ENCODE measurements at regions not wholly inside any gene's neighbourhood (a gene's known extent, or its start where the extent isn't known, plus 50 kb on each side); places are given as distances from the start of the nearest gene placed in this dataset.

DNA sequence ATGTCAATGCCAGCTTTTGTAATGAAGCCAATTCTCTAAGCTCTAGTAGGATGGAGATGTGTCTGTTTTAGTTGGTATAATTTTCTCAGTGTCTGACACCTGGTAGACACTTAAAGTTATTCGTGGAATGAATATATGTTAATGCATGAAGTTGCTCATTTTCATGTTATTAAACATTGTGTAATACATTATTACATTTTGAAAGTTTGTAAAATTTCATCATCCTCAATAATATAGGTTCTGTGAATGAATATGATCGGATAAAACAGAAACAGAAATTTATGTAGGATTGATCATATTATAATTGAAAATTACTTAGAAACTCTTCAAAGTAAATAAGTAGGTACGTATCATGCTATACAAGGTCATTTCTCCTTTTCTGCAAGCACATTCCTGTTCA lies 625.3 kb downstream of the PLA2G4A start:
- DNase-seq: no peak

DNA sequence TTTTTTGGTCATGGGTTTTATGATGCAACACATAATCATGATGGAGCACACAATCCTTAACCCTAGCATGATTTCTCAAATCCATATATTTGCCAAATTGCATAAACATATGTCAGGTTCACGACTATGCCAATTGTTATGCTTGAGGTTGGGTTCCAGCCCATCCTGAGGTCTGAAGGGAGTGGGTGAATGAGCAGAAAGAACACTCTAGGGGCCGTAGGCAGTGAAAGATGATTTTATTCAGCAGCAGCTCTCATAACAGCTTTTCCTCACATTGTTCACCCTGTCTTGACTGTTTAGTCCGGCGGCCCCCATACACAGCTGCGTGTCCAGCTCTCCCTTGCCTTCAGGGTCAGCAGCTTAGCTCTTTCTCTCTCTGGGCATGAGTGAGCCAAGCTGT lies 627.7 kb downstream of the PLA2G4A start:
- DNase-seq: no peak

DNA sequence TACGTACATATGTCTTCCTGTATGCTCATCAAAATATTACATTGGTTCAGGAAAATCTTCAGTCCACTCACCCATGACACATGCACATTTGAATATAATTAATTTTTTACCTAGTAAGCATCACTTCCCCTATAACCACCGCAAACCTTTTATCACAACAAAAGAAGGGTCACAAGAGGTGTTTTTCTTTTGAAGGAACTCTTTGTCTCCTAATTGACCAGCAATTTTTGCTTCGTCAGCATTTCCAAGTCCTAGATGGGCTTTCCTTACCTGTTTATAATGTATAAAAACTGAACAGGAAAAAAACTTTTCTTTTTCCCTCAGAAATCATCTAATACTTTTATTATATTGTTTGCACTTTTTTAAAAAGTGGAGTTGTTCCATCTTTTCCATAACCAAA lies 631.3 kb downstream of the PLA2G4A start:
- DNase-seq: no peak

DNA sequence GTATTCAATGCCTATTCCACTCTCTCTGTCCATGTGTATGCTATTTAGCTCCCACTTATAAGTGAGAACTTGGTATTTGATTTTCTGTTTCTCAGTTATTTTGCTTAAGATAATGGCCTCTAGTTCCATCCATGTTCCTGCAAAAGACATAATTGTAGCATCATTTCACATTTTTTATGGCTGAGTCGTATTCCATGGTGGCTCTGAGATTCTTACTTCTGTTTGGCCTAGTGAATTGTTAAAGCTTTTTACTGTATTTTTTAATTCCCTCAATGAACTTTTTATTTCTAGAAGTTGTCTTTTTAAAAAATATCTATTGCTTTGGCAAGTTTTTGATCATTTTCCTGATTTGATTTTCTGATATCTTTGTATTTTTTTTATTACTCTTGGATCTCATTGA lies 635.6 kb downstream of the PLA2G4A start:
- no peak for DNase-seq

DNA sequence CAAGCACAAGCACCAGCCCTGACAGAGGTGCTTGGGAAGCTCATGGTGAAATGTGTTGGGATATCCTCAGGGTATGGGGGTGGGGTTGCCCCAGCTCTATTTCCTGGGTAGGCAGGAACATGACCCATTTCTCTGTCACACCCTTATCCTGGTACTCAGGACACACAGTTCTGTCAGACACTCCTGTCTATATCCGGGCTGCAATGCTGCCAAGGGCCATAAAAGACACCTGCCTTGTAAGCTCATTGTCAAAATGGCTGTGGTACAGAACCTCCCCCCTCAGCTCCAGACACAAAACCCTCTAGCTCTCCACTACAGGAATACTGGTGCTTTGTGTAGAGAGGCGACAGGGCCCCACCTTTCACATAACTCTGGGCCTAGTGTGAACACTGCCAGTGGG lies 636.7 kb downstream of the PLA2G4A start:
- no peak for DNase-seq

DNA sequence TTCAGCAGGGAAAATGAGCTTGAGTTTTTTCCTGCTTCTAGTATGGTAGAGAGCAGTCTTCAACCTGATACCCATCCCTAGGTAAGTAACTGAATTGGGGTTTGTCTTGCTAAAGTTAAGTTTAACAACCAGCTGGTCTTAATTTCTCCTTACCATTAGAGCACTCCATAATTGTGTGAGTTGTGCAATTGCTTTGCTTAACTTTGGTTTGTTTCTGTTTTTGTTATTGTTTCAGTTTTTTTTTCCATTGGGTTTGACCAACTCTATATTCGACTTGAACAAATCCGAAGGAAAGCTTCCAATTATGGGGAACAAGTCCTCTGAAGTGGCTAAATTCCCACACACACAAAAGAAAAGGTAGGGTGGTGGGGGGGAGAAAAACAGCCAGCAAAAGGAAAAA lies 641.1 kb downstream of the PLA2G4A start:
- DNase-seq: no peak

DNA sequence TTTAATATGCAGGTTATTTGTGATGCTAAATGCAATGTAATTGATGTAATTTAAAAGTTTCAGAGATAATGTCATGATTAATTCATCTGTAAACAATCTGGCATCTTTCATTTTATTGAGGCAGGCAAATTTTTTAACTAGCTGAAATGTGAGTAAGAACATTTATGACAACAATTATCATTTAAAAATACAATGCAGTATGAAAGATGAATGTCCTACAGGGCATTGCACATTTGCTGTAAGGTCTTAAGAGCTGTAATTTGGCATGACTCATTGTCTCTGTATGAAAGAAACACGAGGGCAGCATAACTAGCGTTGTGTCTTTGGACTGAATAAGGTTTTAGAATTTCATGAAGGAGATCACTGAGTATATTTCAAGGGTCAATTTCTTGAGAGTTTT lies 642.8 kb downstream of the PLA2G4A start:
- DNase-seq: no peak

DNA sequence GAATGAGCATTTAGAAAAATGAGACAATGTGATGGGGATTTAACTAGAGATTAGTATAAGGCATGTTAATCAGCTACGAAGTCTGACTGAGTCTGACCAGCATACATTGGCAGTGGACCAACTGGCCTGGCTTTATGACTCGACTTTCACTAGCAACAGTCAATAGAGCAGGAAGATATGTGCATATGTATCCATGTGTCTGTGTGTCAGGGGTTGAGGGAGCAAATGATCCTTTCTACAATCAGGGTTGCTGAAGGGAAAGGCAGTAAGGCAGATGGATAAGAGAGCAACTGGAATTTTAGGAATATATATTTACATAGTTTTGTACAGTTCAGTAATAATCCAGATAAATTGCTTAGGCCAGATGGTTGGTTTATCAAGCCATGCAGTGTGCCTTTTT lies 645.6 kb downstream of the PLA2G4A start:
- DNase-seq: no peak

DNA sequence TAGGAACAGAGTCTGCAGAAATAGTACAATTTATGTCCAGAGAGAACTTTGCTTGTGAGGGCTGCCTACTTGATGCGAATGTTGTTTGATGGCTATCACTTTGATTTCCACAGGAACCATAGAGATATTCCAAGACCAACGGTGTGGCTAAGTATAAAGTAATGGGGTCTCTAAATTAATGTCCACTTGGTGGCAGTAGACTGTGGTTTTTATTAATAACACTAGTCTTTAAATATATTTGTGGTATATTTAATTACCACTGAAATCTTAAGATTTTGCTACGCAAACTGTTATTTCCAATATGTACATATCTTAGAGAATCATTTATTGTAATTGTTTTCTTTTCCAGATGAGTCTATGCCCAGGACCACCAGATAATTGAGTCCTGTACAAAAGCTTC lies 647.9 kb downstream of the PLA2G4A start:
- DNase-seq: no peak

DNA sequence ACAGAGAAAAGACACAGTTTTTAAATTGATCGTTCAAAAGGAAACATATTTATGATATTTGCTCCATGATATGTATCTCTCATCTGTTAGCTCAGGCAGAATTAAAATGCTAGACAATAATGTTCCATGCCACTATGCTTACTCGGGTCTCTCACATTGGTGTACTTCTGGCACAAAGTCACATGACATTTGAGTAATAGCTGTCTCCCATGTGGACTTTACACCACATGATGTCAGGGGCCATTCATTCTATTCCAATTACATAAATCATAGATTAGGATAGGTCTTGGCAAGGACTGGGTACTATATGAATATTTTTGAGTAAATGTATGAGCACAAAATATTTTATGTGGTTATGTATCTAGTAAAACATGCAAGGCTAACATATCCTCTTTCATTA lies 648.4 kb downstream of the PLA2G4A start:
- DNase-seq: no peak

DNA sequence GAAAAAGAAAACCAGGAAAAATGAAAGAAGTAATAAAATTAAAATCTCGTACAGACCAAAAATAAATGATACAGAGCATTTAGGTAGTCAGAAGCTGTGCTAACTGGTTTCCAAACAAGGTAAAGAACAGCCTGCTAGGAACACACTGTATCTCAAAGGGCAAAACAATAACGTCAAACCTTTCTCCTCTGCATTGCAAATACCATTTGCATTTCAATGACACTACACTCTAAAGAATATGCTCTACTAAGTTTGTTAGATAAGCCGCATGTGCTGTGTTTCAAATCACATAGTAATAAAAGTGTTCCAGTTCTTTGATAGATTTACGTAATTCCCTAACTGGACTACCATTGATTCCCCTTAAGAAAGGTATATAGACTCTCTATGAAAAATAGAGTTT lies 648.8 kb downstream of the PLA2G4A start:
- DNase-seq: no peak

DNA sequence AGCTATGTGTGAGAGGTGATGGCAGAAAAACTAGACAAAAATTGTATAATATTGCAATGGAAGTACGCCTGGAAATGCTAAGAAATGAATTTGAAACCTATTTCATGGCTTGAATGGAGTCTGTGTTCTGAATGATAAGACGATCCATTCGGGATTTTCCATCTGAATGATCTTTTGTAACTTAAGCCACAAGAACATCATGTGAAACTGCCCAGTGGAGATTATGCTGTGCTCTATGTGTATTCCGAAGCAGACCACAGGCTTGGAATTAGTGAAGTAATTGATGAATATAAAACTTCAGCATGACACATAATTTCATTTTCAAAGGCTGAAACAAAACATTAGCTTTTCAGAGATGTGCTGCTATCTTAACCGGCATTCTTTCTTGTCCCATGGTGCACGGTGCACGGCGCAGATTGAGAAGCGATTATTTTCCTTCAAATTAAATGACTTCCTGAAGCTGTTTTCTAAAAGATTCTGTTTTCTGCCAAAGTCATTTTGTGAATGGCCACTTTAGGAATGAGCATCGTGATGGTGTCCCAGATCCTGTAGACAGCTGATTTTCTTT lies 652.9 kb downstream of the PLA2G4A start:
- no peak for DNase-seq

DNA sequence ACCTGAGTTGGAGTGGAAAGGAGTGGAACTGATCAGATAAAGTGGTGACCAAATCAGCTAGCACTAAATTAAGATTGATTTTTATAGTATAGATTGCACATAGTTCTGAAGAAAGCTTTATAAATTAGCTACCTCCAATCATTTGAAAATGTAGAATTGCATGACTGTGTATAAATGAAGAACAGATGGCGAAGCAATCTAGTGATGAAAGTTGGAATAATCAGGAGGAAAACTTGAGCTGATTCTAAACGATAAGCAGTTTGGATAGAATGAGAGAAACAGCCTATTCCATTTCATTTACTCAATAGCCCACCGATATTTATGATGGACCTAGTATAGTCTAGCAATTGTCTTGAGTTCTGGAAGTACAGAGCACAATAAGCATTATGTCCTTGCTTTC lies 661.5 kb downstream of the PLA2G4A start:
- DNase-seq: no peak

DNA sequence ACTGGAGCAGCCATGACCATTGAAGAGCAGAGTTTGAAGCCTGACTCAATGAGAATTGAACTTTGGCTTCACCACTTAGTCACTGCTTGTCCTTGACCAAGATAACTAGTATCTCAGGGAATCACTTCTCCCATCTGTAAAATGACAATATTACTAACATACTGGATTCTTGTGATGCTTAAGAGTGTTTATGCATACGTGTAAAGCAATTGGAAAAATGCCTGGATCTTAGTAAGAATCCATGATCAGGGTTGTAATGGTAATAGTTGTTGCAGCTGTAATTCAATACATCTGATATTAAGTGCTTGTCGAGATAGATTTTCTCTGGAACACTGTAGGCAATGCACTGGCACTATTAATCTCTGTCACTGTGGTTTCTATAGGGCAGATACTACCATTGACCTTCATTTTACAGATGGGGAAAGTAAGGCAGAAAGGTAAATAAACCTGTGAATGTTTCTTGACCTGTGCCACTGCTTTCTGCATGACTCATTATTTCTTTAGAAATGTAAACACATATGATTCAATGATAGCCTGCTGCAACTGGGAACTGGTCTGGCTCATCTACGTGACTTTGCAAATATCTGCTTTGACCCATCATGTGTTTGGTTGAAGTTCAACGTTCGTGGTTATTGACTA lies 662.5 kb downstream of the PLA2G4A start:
- no peak for DNase-seq

DNA sequence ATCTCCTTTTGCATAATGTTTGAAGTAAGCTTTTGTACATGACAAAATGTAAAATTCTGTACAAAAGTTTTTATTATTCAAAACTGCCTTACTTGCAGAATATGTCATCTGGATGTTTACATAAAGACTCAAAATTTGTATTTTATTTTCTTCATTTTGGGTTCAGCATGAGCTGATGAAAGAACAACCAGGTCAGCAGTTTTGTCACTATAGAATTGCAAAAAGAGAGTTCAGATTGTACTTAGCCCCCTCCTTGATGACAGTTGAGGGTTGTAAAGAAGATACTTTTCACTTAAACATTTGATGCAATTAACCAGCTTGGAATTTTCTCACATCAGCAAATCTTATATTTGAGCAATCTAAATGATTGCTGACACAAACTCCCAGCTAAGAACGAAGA lies 669.3 kb downstream of the PLA2G4A start:
- DNase-seq: no peak

DNA sequence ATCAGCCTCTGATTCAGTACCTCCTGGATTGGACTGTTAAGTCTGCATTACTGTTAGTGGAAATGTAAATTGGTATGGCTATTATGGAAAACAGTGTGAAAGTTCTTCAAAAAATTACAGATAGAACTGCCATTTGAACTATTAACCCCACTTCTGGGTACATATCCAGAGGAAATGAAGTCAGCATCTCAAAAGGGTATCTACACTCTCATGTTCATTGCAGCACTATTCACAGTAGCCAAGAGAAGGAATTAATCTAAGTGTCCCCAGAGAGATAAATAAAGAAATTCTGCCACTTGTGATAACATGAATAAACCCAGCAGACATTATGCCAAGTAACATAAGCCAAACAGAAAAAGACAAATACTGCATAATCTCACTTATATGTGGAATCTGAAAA lies 676.0 kb downstream of the PLA2G4A start:
- no peak for DNase-seq

DNA sequence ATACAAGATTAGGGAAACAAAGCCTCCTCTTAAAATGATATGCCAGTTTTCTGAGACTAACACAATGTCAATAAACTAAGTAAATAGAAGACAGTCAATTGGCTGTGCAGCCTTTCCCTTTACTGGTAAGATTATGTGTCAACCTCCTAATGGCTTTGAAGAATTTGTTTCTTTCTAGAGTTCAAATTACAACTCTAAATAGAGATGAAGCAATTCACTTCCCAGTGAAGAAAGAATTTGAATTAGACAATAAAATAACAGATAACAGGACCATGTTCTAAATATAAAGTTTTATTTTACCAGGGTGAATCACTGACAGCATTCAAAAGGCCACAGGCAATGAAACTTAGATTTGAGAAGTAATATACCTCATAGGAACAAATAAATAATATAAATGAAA lies 680.3 kb downstream of the PLA2G4A start:
- no peak for DNase-seq

DNA sequence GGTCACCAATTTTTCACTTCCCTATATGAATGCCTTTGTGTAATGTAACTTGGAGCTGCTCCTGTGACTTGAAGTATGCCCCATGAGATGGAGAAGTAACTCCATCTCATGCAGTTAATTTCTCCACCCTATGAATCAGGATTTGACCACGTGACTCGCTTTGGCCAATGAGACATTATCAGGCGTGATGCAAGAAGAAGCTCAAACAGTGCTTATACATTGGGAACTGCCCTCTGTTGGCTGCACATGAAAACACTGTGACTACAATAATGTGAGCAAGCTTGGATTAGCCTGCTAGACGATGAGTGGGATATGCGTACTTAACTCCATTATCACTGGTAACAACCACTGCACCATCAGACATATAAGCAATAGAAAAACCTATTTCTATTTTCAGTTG lies 684.4 kb downstream of the PLA2G4A start:
- peak; percentile 40 for DNase-seq

DNA sequence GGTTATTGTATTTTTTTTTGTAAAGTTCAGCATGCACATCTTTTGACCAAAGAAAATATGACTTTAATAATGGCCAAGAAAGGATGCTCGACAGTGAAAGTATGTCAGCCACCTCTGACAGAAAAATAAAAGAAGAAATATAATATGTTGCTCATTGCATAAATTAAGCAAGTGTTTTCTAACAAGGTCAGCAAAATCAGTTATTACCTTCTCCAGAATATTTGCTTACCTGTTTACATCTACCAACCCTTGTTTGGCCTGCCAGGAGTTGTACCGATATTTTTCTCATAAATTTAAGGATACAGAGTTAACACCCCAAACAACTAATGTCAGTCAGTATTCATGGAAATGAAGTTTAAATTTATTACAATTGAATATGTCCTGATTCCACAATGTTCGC lies 685.4 kb downstream of the PLA2G4A start:
- DNase-seq: no peak

DNA sequence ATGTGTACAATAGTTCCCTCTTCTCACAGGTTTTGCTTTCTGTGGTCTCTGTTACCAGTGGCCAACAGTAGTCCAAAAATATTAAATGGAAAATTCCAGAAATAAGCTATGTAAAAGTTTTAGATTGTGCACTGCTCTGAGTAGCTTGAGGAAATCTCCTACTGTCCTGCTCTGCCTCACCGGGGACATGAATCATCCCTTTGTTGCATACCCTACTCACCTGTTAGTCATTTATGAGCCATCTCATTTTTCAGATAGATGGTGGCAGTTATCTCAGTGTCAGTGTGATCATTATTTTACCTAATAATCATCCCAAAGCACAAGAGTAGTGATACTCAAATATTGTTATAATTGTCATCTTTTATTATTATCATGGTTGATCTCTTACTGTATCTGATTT lies 688.1 kb downstream of the PLA2G4A start:
- no peak for DNase-seq

DNA sequence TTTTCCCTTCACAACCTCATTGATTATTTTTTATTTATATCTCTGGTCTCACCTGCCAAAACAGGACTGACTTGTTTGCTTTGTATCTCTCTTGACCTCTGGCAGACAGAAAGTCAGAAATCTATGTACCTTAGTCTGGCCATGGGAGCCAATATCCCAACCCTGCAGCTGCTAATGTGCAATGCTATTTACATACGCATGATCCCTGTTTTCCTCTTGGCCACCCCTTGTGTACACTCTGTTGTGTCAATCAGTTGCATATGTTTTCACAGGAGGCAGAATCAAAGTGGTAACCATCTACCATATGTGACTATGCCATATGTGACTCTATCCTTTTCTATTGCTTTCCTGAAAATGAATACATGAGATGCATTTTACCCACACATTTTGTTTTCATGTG lies 688.8 kb downstream of the PLA2G4A start:
- DNase-seq: no peak

DNA sequence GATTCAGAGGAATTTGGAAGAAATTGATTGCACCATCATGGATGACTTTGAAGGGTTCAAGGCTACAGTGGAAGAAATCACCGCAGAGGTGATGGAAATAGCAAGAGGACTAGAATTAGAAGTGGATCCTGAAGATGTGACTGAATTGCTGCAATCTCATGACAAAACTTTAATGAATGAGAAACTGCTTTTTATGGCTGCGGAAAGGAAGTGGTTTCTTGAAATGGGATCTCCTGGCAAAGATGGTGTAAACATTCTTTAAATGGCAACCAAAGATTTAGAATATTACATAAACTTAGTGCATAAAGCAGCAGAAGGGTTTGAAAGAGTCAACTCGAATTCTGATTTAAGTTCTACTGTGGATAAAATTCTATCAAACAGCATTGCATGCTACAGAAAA lies 698.6 kb downstream of the PLA2G4A start:
- DNase-seq: no peak

DNA sequence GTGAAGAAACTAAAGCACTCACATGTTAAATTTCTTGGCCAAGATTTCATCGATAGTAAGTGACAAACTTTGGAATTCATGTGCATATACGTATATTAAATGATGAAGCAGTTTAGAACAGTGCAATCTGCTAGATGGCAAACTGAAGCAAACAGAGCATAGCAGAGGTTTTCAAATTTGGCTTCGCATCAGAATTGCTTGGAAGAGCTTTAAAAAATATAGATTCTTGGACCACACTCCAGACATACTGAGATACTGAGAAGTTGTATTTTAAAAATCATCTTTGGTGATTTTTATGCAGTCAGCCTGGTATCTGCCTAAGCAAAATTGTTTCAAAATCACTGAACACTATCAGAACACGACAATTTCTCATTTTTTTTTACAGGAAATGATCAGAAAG lies 709.2 kb downstream of the PLA2G4A start:
- DNase-seq: no peak

DNA sequence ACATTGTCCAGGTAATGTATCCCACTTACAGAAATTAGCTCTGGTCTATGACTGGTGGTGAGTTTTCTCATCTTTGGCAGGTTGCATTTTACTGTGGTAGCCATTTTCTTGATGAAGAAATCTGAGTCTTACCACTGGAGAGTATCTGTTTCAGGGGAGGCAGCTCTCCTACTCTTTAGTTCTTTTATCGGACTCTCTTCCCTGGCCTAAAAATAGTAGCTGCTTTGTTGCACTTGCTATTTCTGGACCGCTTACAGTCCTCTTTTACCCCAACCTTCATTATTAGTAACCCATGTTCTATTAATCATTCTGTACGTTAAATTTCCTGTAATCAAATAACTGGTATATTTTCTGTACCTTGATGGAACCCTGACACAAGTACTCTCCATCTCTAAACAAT lies 720.8 kb downstream of the PLA2G4A start:
- DNase-seq: no peak

DNA sequence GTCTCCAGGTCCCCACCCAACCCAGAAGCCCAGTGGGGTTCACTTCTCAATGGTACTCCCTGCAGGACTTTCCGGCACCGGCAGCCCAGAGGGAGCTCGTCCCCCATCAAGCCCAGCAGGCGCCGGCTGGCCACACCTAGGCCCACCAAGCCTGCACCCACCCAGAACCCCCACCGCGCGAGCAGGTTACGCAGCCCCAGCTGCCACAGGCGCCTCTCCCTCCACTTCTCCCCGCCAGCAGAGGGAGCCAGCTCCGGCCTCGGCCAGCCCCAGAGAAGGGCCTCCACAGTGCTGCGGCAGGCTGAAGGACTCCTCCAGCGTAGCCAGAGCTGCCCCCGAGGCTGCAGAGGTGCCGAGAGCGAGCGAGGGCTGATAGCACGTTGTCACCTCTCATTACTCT lies 722.3 kb downstream of the PLA2G4A start:
- DNase-seq: no peak

DNA sequence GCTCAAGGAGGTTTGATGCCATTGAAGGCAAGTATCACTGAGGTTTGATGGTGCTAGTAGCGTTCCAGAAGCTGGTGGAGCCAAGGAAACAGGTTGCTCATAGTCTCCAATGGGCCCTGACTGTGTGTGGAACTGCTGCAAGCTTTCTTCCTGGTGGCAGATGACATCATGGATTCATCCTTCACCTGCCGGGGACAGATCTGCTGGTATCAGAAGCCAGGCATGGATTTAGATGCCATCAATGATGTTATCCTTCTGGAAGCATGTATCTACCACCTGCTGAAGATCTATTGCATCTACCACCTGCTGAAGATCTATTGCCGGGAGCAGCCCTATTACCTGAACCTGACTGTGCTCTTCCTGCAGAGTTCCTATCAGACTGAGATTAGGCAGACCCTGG lies 734.4 kb downstream of the PLA2G4A start:
- DNase-seq: no peak
